HUES48 (cell line): ENCODE measurements at regions not wholly inside any gene's neighbourhood (a gene's known extent, or its start where the extent isn't known, plus 50 kb on each side); places are given as distances from the start of the nearest gene placed in this dataset.
"Not testable (repeated sequence)": the region's sequence is repeated elsewhere in the genome, so short reads cannot be mapped to it uniquely, and the experiment has no call there.

ENCODE experiments used
- H3K27ac ChIP-seq: one replicate; pipeline ENCODE4 v1.7.0; 2013; ENCODE audit warnings: low read depth, low read length, inconsistent platforms
- H3K27me3 ChIP-seq: 2 replicates; pipeline ENCODE4 v1.6.1; 2013; ENCODE audit warnings: mild to moderate bottlenecking, low read length; ENCODE audit not compliant: control insufficient read depth, insufficient read depth
- H3K36me3 ChIP-seq: 2 replicates; pipeline ENCODE4 v1.6.1; 2013; ENCODE audit warnings: low read length; ENCODE audit not compliant: control insufficient read depth, insufficient read depth
- H3K4me1 ChIP-seq: 2 replicates; pipeline ENCODE4 v1.6.1; 2013; ENCODE audit warnings: mild to moderate bottlenecking, low read length; ENCODE audit not compliant: control insufficient read depth, insufficient read depth
- H3K4me3 ChIP-seq: 2 replicates; pipeline ENCODE4 v1.5.1; 2013; ENCODE audit warnings: mild to moderate bottlenecking, low read depth, low read length
- H3K9ac ChIP-seq: 2 replicates; pipeline ENCODE4 v1.6.1; 2013; ENCODE audit warnings: mild to moderate bottlenecking, low read depth, low read length, moderate library complexity
- H3K9me3 ChIP-seq: 2 replicates; pipeline ENCODE4 v1.6.1; 2013; ENCODE audit warnings: low read length; ENCODE audit not compliant: control insufficient read depth, insufficient read depth

DNA sequence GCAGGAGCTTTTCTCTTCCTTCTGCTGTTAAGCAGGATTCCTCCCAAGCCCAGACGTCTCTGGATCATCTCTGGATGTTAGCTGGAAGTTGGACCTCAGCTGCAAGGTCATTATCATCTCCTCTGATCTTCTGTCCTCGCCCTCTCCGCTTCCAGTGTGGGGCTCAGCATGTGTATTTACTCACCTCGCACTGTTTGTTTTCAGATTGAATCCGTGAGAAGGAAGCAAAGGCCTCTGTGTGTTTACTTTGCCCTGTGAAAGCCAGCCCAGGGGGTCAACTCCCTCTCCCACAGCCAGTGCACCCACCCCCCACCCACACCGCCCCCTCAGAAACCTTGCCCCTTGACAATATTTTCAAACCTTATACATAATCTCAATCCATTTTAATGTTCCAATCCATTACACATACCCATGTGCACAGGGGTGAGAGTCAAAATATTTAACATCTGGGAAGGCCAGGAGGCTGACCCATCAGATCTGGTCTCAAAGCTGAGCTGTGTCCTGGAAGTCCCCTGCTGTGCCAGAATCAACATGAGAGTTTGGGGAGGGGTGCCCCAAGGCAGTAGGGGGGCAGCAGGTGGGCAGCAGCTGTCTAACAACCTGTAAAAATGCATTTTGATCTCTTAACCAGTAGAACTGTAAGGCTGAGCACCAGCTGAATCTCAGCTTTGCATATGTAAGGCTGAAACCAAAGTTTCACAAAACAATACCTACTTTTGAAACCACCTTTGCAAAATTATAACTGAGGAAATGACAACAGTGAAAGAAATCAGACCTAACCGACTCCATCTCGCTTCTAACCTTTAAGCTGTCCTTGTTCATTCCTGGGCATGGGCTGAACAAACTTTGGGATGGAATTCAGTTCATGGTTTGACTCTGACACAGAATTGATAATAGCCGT lies 157.9 kb downstream of the ZNF664 start:
- Histone ChIP-seq H3K9me3 (no peaks in the 10 kb centered on the region), H3K36me3 (no peaks in the 10 kb centered on the region), H3K9ac (no peak overlapping the region), H3K27ac (peak overlapping the region; percentile 85), H3K4me1 (peaks cover 11% of the 10 kb centered on the region), H3K27me3 (no peaks in the 10 kb centered on the region), H3K4me3 (no peak overlapping the region)

- peaks cover 11% of the 10 kb centered on the region for H3K4me1 ChIP-seq
- H3K9me3 ChIP-seq = no peaks in the 10 kb centered on the region
- peak overlapping the region; percentile 85 for H3K27ac ChIP-seq
- H3K36me3 ChIP-seq = no peaks in the 10 kb centered on the region
- no peak overlapping the region for H3K9ac ChIP-seq
- H3K27me3 ChIP-seq = no peaks in the 10 kb centered on the region
- no peak overlapping the region for H3K4me3 ChIP-seq
Measured at GRCh38 chr12:124131659-124132058, 158.6 kb downstream of the ZNF664 start.

GRCh38 chr12:124132530-124132929 lies 159.5 kb downstream of the ZNF664 start:
- H3K36me3 ChIP-seq = no peaks in the 10 kb centered on the region
- H3K9ac ChIP-seq = no peak overlapping the region
- no peak overlapping the region for H3K4me3 ChIP-seq
- 0 out of 2 replicates have a peak, but pooled peaks cover 2% of the 10 kb centered on the region for H3K9me3 ChIP-seq
- no peaks in the 10 kb centered on the region for H3K27me3 ChIP-seq
- peaks cover 11% of the 10 kb centered on the region for H3K4me1 ChIP-seq
- no peak overlapping the region for H3K27ac ChIP-seq

DNA sequence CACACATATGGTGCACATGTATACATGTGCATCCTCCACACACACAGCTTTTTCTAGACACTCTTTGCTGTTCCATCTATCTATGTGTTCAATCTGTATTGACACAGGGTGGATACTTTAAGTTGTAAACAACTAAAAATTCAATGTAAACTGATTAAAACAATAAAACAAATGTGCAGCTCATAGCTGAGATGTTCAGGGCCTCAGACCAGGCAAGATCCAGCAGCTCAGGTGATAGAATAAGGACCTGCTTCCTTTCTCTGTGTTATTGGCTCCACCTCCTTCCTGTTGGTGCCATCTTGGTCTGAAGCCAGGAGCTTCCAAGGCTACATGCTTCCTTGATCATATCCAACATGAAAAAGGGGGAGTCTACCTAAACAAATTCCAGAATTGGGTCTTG lies 158.1 kb upstream of the RFLNA start:
- Histone ChIP-seq H3K27ac (no peak overlapping the region), H3K9ac (no peak overlapping the region), H3K27me3 (no peaks in the 10 kb centered on the region), H3K4me1 (peaks cover 18% of the 10 kb centered on the region), H3K9me3 (0 out of 2 replicates have a peak, but pooled peaks cover 2% of the 10 kb centered on the region), H3K4me3 (no peak overlapping the region), H3K36me3 (no peaks in the 10 kb centered on the region)

DNA sequence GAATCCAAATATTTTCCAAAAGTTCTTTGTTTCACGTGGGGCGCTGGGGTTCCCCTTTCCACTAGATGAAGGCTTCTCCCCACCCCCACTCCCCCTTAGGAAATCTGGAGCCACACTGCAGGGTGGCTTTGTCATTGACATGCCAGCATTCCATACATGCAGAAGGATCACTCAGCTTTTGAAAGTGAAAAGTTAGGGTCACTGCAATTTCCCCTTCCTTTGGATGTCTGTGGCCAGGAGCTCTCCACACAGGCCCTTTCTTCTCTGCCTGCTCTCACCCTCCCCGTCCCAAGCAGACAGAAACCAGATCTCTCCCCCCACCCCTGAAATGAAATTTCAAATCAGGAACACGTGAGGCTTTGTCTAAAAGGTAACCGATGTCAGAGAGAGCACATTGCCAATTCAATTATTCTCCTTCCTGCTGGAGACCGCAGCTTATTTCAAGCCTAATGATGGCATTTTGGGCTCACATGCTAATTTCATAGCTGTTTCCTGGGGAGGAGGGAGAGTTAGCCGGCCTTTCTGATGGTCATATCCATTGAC lies 153.9 kb upstream of the RFLNA start:
- H3K27me3 ChIP-seq = no peaks in the 10 kb centered on the region

GRCh38 chr12:124141611-124142010 lies 153.3 kb upstream of the RFLNA start:
- H3K27ac ChIP-seq = peak overlapping the region; percentile 92
- H3K9me3 ChIP-seq = peaks cover 17% of the 10 kb centered on the region
- H3K9ac ChIP-seq = peak overlapping the region; percentile 68; the same call in 1 of the 2 replicates
- not testable (repeated sequence) for H3K27me3 ChIP-seq, H3K4me3 ChIP-seq, H3K36me3 ChIP-seq
- peaks cover 23% of the 10 kb centered on the region for H3K4me1 ChIP-seq

More for the DNA sequence above, 153.9 kb upstream of the RFLNA start:
- peaks cover 17% of the 10 kb centered on the region for H3K9me3 ChIP-seq
- H3K9ac ChIP-seq = peak overlapping the region; percentile 68; the same call in 1 of the 2 replicates
- no peaks in the 10 kb centered on the region for H3K36me3 ChIP-seq
- no peak overlapping the region for H3K4me3 ChIP-seq
- H3K27ac ChIP-seq = peak overlapping the region; percentile 92
- H3K4me1 ChIP-seq = peaks cover 23% of the 10 kb centered on the region

- Histone ChIP-seq H3K27ac (no peak overlapping the region), H3K4me3 (no peak overlapping the region), H3K27me3 (no peaks in the 10 kb centered on the region), H3K36me3 (no peaks in the 10 kb centered on the region), H3K9ac (no peak overlapping the region), H3K9me3 (peaks cover 15% of the 10 kb centered on the region), H3K4me1 (peaks cover 26% of the 10 kb centered on the region)
Measured at GRCh38 chr12:124142395-124143035, 152.4 kb upstream of the RFLNA start.

DNA sequence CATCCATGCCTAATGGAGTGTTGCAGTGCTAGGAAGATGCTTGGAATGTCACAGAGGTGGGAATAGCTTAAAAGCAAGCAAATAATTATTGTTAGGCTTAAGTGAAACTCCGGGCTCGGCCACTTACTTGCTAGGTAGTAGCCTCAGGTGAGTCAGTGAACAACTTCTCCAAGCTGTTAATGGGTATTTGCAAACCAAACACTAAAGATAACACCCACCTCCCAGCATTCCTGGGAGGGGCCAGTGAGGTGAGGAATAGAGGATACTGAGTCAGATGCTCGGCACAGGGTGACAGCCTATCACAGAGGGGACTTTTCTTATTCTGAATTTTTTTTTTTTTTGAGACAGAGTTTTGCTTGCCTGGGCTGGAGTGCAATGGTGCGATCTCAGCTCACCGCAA lies 151.2 kb upstream of the RFLNA start:
- peaks cover 15% of the 10 kb centered on the region for H3K9me3 ChIP-seq
- H3K27ac ChIP-seq = no peak overlapping the region
- H3K4me1 ChIP-seq = peaks cover 32% of the 10 kb centered on the region
- H3K9ac ChIP-seq = no peak overlapping the region
- H3K4me3 ChIP-seq = no peak overlapping the region
- H3K27me3 ChIP-seq = no peaks in the 10 kb centered on the region
- H3K36me3 ChIP-seq = no peaks in the 10 kb centered on the region

GRCh38 chr12:124144531-124145194 lies 150.2 kb upstream of the RFLNA start:
- H3K27ac ChIP-seq = no peak overlapping the region
- H3K36me3 ChIP-seq = no peaks in the 10 kb centered on the region
- no peak overlapping the region for H3K9ac ChIP-seq
- H3K27me3 ChIP-seq = no peaks in the 10 kb centered on the region
- peaks cover 32% of the 10 kb centered on the region for H3K4me1 ChIP-seq
- peaks cover 15% of the 10 kb centered on the region for H3K9me3 ChIP-seq
- no peak overlapping the region for H3K4me3 ChIP-seq

GRCh38 chr12:124147027-124147426 lies 147.9 kb upstream of the RFLNA start:
- Histone ChIP-seq H3K9ac (no peak overlapping the region), H3K27me3 (no peaks in the 10 kb centered on the region), H3K9me3 (peaks cover 24% of the 10 kb centered on the region), H3K36me3 (no peaks in the 10 kb centered on the region), H3K4me1 (peaks cover 13% of the 10 kb centered on the region; the same call in 1 of the 2 replicates), H3K27ac (no peak overlapping the region), H3K4me3 (no peak overlapping the region)
